SK-N-SH (cell line): ENCODE measurements at regions not wholly inside any gene's neighbourhood (a gene's known extent, or its start where the extent isn't known, plus 50 kb on each side); places are given as distances from the start of the nearest gene placed in this dataset.

Experiments used
- CTCF ChIA-PET: fragments of 300-600, 350-600 bp; formaldehyde crosslinking; extraction: SDS; loops from one replicate; lab custom pipeline; 2021; lab: Yijun Ruan, JAX
- POLR2A ChIA-PET: fragments of 350-600 bp; sonication (Branson Sonifier 250); formaldehyde crosslinking; extraction: SDS; loops from one replicate; lab custom pipeline; 2020; ENCODE audit warnings: antibody characterized with exemption, inconsistent platforms; lab: Yijun Ruan, JAX
- DNase-seq: peaks from one replicate; pipeline ENCODE4 v3.0.0; 2012
- H2AFZ ChIP-seq: fragments of 200-600 bp; sonication (generic); 2 replicates; pipeline ENCODE4 v1.8.1; 2016; ENCODE audit warnings: antibody characterized with exemption, mild to moderate bottlenecking, low read depth
- H3F3A ChIP-seq: fragments of 200-600 bp; sonication (generic); replicated peaks from 2 replicates; pipeline ENCODE3; 2016; ENCODE audit warnings: antibody characterized with exemption, mild to moderate bottlenecking; ENCODE audit not compliant: insufficient read depth
- H3K27ac ChIP-seq, 2 experiments: fragments of 200-500 bp in 1 of 2; fragments of 200-600 bp in 1 of 2; sonication (Bioruptor generic) in 1 of 2; sonication (generic), shearing (Covaris generic) in 1 of 2; 2 replicates each; pipeline versions ENCODE4 v1.5.1 to v1.6.1; 2014 to 2016; ENCODE audit warnings: low read depth in 2 of 2, inconsistent platforms in 1 of 2, low read length in 1 of 2, mild to moderate bottlenecking in 1 of 2, mixed read lengths in 1 of 2
- H3K27me3 ChIP-seq: fragments of 200-600 bp; sonication (generic), shearing (Covaris generic); 2 replicates; pipeline ENCODE4 v1.6.1; 2016; ENCODE audit warnings: mixed run types; ENCODE audit not compliant: insufficient read depth
- H3K36me3 ChIP-seq, 2 experiments: fragments of 200-500 bp in 1 of 2; fragments of 200-600 bp in 1 of 2; sonication (Bioruptor generic) in 1 of 2; sonication (generic) in 1 of 2; replicated peaks in 1 of 2; 2 replicates each; pipeline versions ENCODE3 to v1.5.1; 2014 to 2016; ENCODE audit warnings: low read length in 1 of 2, mild to moderate bottlenecking in 1 of 2; ENCODE audit not compliant: insufficient read depth in 2 of 2, control insufficient read depth in 1 of 2
- H3K4me1 ChIP-seq, 2 experiments: fragments of 200-500 bp in 1 of 2; fragments of 200-600 bp in 1 of 2; sonication (Bioruptor generic) in 1 of 2; sonication (generic), shearing (Covaris generic) in 1 of 2; 2 replicates each; pipeline versions ENCODE4 v1.5.1 to v1.6.1; 2014 to 2016; ENCODE audit warnings: low read depth in 1 of 2, low read length in 1 of 2, mixed run types in 1 of 2; ENCODE audit not compliant: insufficient read depth in 2 of 2, control insufficient read depth in 1 of 2
- H3K4me2 ChIP-seq: fragments of 200-600 bp; sonication (generic), shearing (Covaris generic); 2 replicates; pipeline ENCODE4 v1.6.1; 2017; ENCODE audit warnings: mixed run types
- H3K4me3 ChIP-seq, 2 experiments: fragments of 200-500 bp in 1 of 2; fragments of 200-600 bp in 1 of 2; sonication (Bioruptor generic) in 1 of 2; sonication (generic), shearing (Covaris generic) in 1 of 2; 2 replicates each; pipeline versions ENCODE4 v1.5.1 to v1.8.1; 2014 to 2016; ENCODE audit warnings: low read depth in 2 of 2, inconsistent platforms in 1 of 2, low read length in 1 of 2, mild to moderate bottlenecking in 1 of 2, mixed read lengths in 1 of 2, moderate library complexity in 1 of 2
- H3K79me2 ChIP-seq: fragments of 200-600 bp; sonication (generic); 2 replicates; pipeline ENCODE4 v1.8.1; 2017; ENCODE audit warnings: mild to moderate bottlenecking; ENCODE audit not compliant: insufficient read depth
- H3K9ac ChIP-seq: fragments of 200-600 bp; sonication (generic); 2 replicates; pipeline ENCODE4 v1.6.1; 2017; ENCODE audit warnings: mixed run types
- H3K9me2 ChIP-seq: fragments of 200-600 bp; sonication (generic); 2 replicates; pipeline ENCODE4 v1.6.1; 2017; ENCODE audit warnings: mixed run types
- H3K9me3 ChIP-seq: fragments of 200-600 bp; sonication (generic); 2 replicates; pipeline ENCODE4 v1.6.1; 2017; ENCODE audit warnings: mixed run types, mild to moderate bottlenecking, moderate library complexity
- H4K20me1 ChIP-seq: fragments of 200-600 bp; sonication (generic); 2 replicates; pipeline ENCODE4 v1.6.1; 2017; ENCODE audit warnings: mild to moderate bottlenecking, mixed run types; ENCODE audit not compliant: insufficient read depth
- CHD2 ChIP-seq: fragments of 150-350 bp; IDR thresholded peaks from 2 replicates; pipeline ENCODE4 v1.6.1; 2018; ENCODE audit warnings: low read length; ENCODE audit not compliant: partially characterized antibody
- CTCF ChIP-seq: fragments of 200-600 bp; sonication (generic); IDR thresholded peaks from 2 replicates; pipeline ENCODE4 v1.6.1; 2017; ENCODE audit warnings: antibody characterized with exemption, mild to moderate bottlenecking, moderate library complexity
- EZH2phosphoT487 ChIP-seq: fragments of 200-600 bp; sonication (generic); IDR thresholded peaks from 2 replicates; pipeline ENCODE4 v1.6.1; 2017; ENCODE audit warnings: low read depth, mixed run types, mild to moderate bottlenecking, antibody characterized with exemption, moderate library complexity, borderline replicate concordance
- FOXJ3 ChIP-seq: sonication (generic); formaldehyde crosslinking; IDR thresholded peaks from 2 replicates; pipeline ENCODE4 v1.5.1; 2020; ENCODE audit warnings: mild to moderate bottlenecking, missing genetic modification reagents
- FOXM1 ChIP-seq: IDR thresholded peaks from 2 replicates; pipeline ENCODE4 v1.4.0; 2012; ENCODE audit warnings: low read depth, mild to moderate bottlenecking
- GATA2 ChIP-seq: sonication (generic); formaldehyde crosslinking; IDR thresholded peaks from 2 replicates; pipeline ENCODE4 v1.5.0; 2020; ENCODE audit warnings: mild to moderate bottlenecking, missing genetic modification reagents
- JUND ChIP-seq: IDR thresholded peaks from 2 replicates; pipeline ENCODE4 v1.4.0; 2012
- MAX ChIP-seq: IDR thresholded peaks from 2 replicates; pipeline ENCODE4 v1.4.0; 2012; ENCODE audit warnings: low read depth
- MEF2A ChIP-seq: IDR thresholded peaks from 2 replicates; pipeline ENCODE4 v1.4.0; 2012; ENCODE audit warnings: low read depth, borderline replicate concordance
- MXI1 ChIP-seq: IDR thresholded peaks from 2 replicates; pipeline ENCODE4 v1.6.1; 2012; ENCODE audit warnings: mild to moderate bottlenecking, low read depth, low read length, improper control_type of control experiment
- NFIC ChIP-seq: IDR thresholded peaks from 2 replicates; pipeline ENCODE4 v1.4.0; 2012; ENCODE audit warnings: borderline replicate concordance
- POLR2AphosphoS5 ChIP-seq: IDR thresholded peaks from 2 replicates; pipeline ENCODE4 v1.6.1; 2012; ENCODE audit warnings: low read depth, low read length
- RCOR1 ChIP-seq: fragments of 150-350 bp; IDR thresholded peaks from 2 replicates; pipeline ENCODE4 v1.6.1; 2017; ENCODE audit warnings: antibody characterized with exemption, low read length
- RFX5 ChIP-seq: IDR thresholded peaks from 2 replicates; pipeline ENCODE4 v1.6.1; 2012; ENCODE audit warnings: mild to moderate bottlenecking, improper control_type of control experiment, low read length
- RXRA ChIP-seq: IDR thresholded peaks from 2 replicates; pipeline ENCODE4 v1.4.0; 2012; ENCODE audit warnings: low read depth, mild to moderate bottlenecking, borderline replicate concordance
- SIN3A ChIP-seq: IDR thresholded peaks from 2 replicates; pipeline ENCODE4 v1.6.1; 2012; ENCODE audit warnings: low read depth, mild to moderate bottlenecking, low read length, moderate library complexity, borderline replicate concordance
- SMC3 ChIP-seq: IDR thresholded peaks from 2 replicates; pipeline ENCODE4 v1.6.1; 2012; ENCODE audit warnings: low read depth, low read length, improper control_type of control experiment
- TAF1 ChIP-seq: IDR thresholded peaks from 2 replicates; pipeline ENCODE4 v1.6.1; 2012; ENCODE audit warnings: low read depth, mild to moderate bottlenecking, low read length, moderate library complexity, borderline replicate concordance
- YY1 ChIP-seq: IDR thresholded peaks from 2 replicates; pipeline ENCODE4 v1.4.0; 2012; ENCODE audit warnings: low read depth, mild to moderate bottlenecking
- ZBTB33 ChIP-seq: IDR thresholded peaks from 2 replicates; pipeline ENCODE4 v1.4.0; 2012; ENCODE audit warnings: low read depth, borderline replicate concordance
- WGBS: methylation state at CpG from one replicate; pipeline ENCODE4 v1.1.6; 2017; ENCODE audit warnings: low lambda C conversion rate; 5-methylcytosine and 5-hydroxymethylcytosine counted together

DNA sequence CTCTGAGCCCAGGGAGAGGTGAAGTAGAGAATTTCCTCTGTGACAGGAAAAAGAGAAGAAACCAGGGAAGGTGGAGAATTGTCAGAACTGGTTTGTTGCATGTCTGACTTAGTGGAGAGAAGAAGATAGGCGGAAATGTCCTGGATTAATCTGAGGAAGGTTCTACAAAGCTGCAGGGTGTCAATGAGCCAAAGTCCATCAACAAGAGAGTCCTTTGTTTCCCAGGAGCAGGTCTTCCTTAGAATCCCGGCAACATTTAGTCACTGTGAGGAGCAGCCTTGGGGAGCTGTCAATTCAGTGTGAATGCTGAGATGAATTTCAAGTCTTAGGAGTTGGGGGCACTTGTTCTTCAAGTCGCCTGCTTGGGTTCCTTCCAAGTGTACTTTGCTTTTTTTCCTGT lies 88.4 kb upstream of the CELF4 start (continued):
- TF ChIP-seq MAX (no peak), MEF2A (no peak)

DNA sequence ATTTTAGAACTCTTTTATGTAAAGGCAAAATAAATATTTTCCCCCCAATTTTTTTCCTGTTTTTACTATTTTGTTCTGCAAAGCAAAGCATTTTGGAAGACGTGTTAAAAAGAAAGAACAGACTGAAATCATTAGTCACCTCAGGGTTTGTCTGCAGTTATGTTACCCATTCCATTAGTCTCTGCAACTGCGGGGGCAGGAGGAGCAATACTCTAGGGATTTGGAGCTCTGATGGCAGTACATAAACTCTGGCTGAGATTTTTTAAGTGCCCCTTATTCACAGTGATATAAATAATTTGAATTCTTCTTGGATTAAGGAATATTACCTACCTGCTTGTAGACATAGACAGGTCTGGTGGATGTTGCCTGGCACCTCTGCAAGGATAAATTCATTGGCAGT lies 88.0 kb upstream of the CELF4 start:
- no peaks in the 10 kb centered on the region for H3K4me1 ChIP-seq
- DNase-seq, result no peak
- no peak for TF ChIP-seq SMC3
- TF ChIP-seq NFIC, result no peak
- no peak for TF ChIP-seq POLR2AphosphoS5
- no peak for TF ChIP-seq MAX
- TF ChIP-seq RFX5, result no peak
- no peak for TF ChIP-seq JUND
- no peak for TF ChIP-seq MXI1
- no peak for TF ChIP-seq SIN3A
- TF ChIP-seq RXRA, result no peak
- no peak for TF ChIP-seq TAF1
- H3K4me3 ChIP-seq, result no peak overlapping the region
- H2AFZ ChIP-seq, result no peak overlapping the region
- H3K9ac ChIP-seq, result no peak overlapping the region
- H4K20me1 ChIP-seq, result no peaks in the 10 kb centered on the region
- H3K9me2 ChIP-seq, result peaks cover 2% of the 10 kb centered on the region; the same call in 1 of the 2 replicates
- ChIA-PET CTCF (no interaction called here), POLR2A (no interaction called here)
- peaks cover 13% of the 10 kb centered on the region; the same call in 1 of the 2 replicates for H3K9me3 ChIP-seq
- WGBS, result 11% methylated on average over 2 of the region's 2 CpGs
- H3K4me2 ChIP-seq, result no peak overlapping the region
- no peaks in the 10 kb centered on the region for H3F3A ChIP-seq
- no peaks in the 10 kb centered on the region for H3K27me3 ChIP-seq
- no peaks in the 10 kb centered on the region for H3K79me2 ChIP-seq
- no peak overlapping the region for H3K27ac ChIP-seq
- peaks cover 0 to 3% of the 10 kb centered on the region in 2 experiments for H3K36me3 ChIP-seq

DNA sequence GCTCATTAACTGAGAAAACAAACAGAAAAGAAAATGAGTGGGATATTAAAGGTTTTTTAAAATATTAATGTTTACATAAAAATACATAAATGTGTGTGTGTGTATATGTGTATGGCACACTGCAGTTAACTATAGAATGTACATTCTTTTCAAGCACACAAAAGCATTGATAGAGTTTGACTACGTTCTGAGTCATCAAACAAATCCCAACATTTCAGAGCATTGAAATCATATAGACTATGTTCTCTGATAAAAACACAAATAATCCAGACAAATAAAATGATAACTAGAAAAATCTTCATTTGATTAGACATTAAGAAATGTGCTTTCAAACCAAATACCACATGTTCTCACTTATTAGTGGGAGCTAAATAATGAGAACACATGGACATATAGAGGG lies 84.3 kb upstream of the CELF4 start:
- Histone ChIP-seq H3K9ac (no peak overlapping the region), H3K9me3 (peaks cover 13% of the 10 kb centered on the region; the same call in 1 of the 2 replicates), H3K79me2 (no peaks in the 10 kb centered on the region), H3K27me3 (no peaks in the 10 kb centered on the region), H3K4me1 (no peaks in the 10 kb centered on the region), H3K9me2 (peaks cover 2% of the 10 kb centered on the region; the same call in 1 of the 2 replicates), H2AFZ (no peak overlapping the region), H3K4me3 (no peak overlapping the region), H3K36me3 (peaks cover 0 to 3% of the 10 kb centered on the region in 2 experiments), H3F3A (no peaks in the 10 kb centered on the region), H3K27ac (no peak overlapping the region), H4K20me1 (no peaks in the 10 kb centered on the region), H3K4me2 (no peak overlapping the region)
- CTCF ChIA-PET, result no interaction called here
- DNase-seq, result no peak
- WGBS, result 4% methylated on average over 1 of the region's 1 CpG
- POLR2A ChIA-PET, result no interaction called here
- no peak for TF ChIP-seq FOXM1
- TF ChIP-seq CTCF, result no peak
- TF ChIP-seq RFX5, result no peak
- TF ChIP-seq CHD2, result no peak
- no peak for TF ChIP-seq FOXJ3 (CRISPR knock-in tag)
- no peak for TF ChIP-seq YY1
- no peak for TF ChIP-seq ZBTB33
- no peak for TF ChIP-seq GATA2 (CRISPR knock-in tag)
- TF ChIP-seq EZH2phosphoT487, result no peak
- TF ChIP-seq RCOR1, result no peak
